ENCODE measurements at regions not wholly inside any gene's neighbourhood (a gene's known extent, or its start where the extent isn't known, plus 50 kb on each side); places are given as distances from the start of the nearest gene placed in this dataset.

GRCh38 chr9:129383019-129383560 is 205.0 kb upstream of the IER5L start:
- TF ChIP-seq CTCF (conservative IDR thresholded peaks at IDR 0.05 in 1 of 2, IDR thresholded peaks at IDR 0.05 in 1 of 2; ENCODE audit: low read depth in 1 of 2, low read length in 2 of 2) (no peak), EZH2 (IDR thresholded peaks at IDR 0.05; ENCODE audit: low read length, missing control alignments) (no peak)

Measured in fibroblast of lung (primary cell).